Naive thymus-derived CD8-positive, alpha-beta T cell (primary cell): ENCODE measurements at regions not wholly inside any gene's neighbourhood (a gene's known extent, or its start where the extent isn't known, plus 50 kb on each side); places are given as distances from the start of the nearest gene placed in this dataset.
"Not testable (repeated sequence)": the region's sequence is repeated elsewhere in the genome, so short reads cannot be mapped to it uniquely, and the experiment has no call there.

ENCODE experiments used
- ATAC-seq, 2 donors: fragments of 150-1000 bp; cut with Tn5 transposase in 1 of 2; sonication (Bioruptor Pico), chemical (Tn5 transposase) in 1 of 2; 1 replicate in 1 of 2; 2 replicates in 1 of 2; pipeline ENCODE4 v1.10.0; 2021; ENCODE audit warnings: mild to moderate bottlenecking in 2 of 2, moderate library complexity in 2 of 2
- POLR2A ChIA-PET: fragments of 350-600 bp; sonication (Branson Sonifier 250); formaldehyde crosslinking; loops from one replicate; lab custom pipeline; 2021; ENCODE audit warnings: antibody characterized with exemption; lab: Charles Lee
- DNase-seq, 10 donors: peaks; one replicate each; pipeline versions ENCODE4 v3.0.0 to v3.0.0-alpha.2; 2020 to 2022
- H3K27ac Mint-ChIP-seq, 10 donors: one replicate each; pipeline ENCODE4 v1.8.0; 2020 to 2022; ENCODE audit warnings: mild to moderate bottlenecking in 10 of 10, mixed read lengths in 10 of 10, moderate library complexity in 4 of 10, inconsistent platforms in 1 of 10
- H3K27me3 Mint-ChIP-seq, 5 donors: one replicate each; pipeline ENCODE4 v1.8.0; 2021 to 2022; ENCODE audit warnings: mixed read lengths in 5 of 5
- H3K36me3 Mint-ChIP-seq, 3 donors: one replicate each; pipeline ENCODE4 v1.8.0; 2020 to 2022; ENCODE audit warnings: mixed read lengths in 3 of 3, mild to moderate bottlenecking in 2 of 3, inconsistent platforms in 1 of 3
- H3K4me1 Mint-ChIP-seq, 4 donors: one replicate each; pipeline ENCODE4 v1.8.0; 2021 to 2022; ENCODE audit warnings: mixed read lengths in 4 of 4
- H3K4me3 Mint-ChIP-seq, 10 donors: one replicate each; pipeline ENCODE4 v1.8.0; 2020 to 2022; ENCODE audit warnings: mild to moderate bottlenecking in 10 of 10, mixed read lengths in 10 of 10, moderate library complexity in 6 of 10, inconsistent platforms in 1 of 10
- H3K9me3 Mint-ChIP-seq, 9 donors: one replicate each; pipeline ENCODE4 v1.8.0; 2020 to 2022; ENCODE audit warnings: mixed read lengths in 9 of 9, mild to moderate bottlenecking in 3 of 9, inconsistent platforms in 1 of 9, moderate library complexity in 1 of 9

- no peak for DNase-seq
- H3K27me3 Mint-ChIP-seq = peaks cover 4 to 34% (median 14%) of the 10 kb centered on the region in 5 donors
- peak overlapping the region in 1 of 10 donors; percentile 46 for H3K4me3 Mint-ChIP-seq
- peaks cover 0 to 5% (median under 1%) of the 10 kb centered on the region in 4 donors for H3K4me1 Mint-ChIP-seq
- H3K9me3 Mint-ChIP-seq = no peaks in the 10 kb centered on the region
- H3K36me3 Mint-ChIP-seq = peaks cover 0 to 2% (median 0%) of the 10 kb centered on the region in 3 donors
- H3K27ac Mint-ChIP-seq = peak overlapping the region in 1 of 10 donors; percentile 79
- no peak for ATAC-seq
- POLR2A ChIA-PET = no interaction called here
Observed at GRCh38 chr13:21884965-21885567, 214.2 kb downstream of the FGF9 start.

GRCh38 chr13:21885714-21886224, 214.9 kb downstream of the FGF9 start:
- Mint-ChIP-seq H3K27me3 (peaks cover 4 to 29% (median 7%) of the 10 kb centered on the region in 5 donors), H3K9me3 (no peaks in the 10 kb centered on the region), H3K36me3 (no peaks in the 10 kb centered on the region), H3K4me3 (peak overlapping the region in 1 of 10 donors; percentile 11), H3K27ac (peak overlapping the region in 1 of 10 donors; percentile 79), H3K4me1 (peaks cover 0 to 5% (median under 1%) of the 10 kb centered on the region in 4 donors)
- POLR2A ChIA-PET = no interaction called here
- no peak for DNase-seq
- ATAC-seq = no peak

GRCh38 chr13:21889651-21890050, 218.8 kb downstream of the FGF9 start:
- Mint-ChIP-seq H3K4me3 (no peak overlapping the region), H3K27me3 (peaks cover 1 to 15% (median 6%) of the 10 kb centered on the region in 5 donors), H3K27ac (no peak overlapping the region), H3K4me1 (peaks cover 0 to 6% (median 0%) of the 10 kb centered on the region in 4 donors), H3K36me3 (no peaks in the 10 kb centered on the region), H3K9me3 (no peaks in the 10 kb centered on the region)
- ATAC-seq (no peak), DNase-seq (no peak)
- POLR2A ChIA-PET = no interaction called here

GRCh38 chr13:21890220-21890619, 219.3 kb downstream of the FGF9 start:
- DNase-seq, H3K36me3 Mint-ChIP-seq, ATAC-seq, H3K9me3 Mint-ChIP-seq, POLR2A ChIA-PET, H3K4me3 Mint-ChIP-seq, H3K27ac Mint-ChIP-seq: not testable (repeated sequence)
- Mint-ChIP-seq H3K4me1 (peaks cover 0 to 11% (median 2%) of the 10 kb centered on the region in 4 donors), H3K27me3 (peaks cover 3 to 13% (median 6%) of the 10 kb centered on the region in 5 donors)

GRCh38 chr13:21894091-21894490, 223.2 kb downstream of the FGF9 start:
- no peak for DNase-seq
- Mint-ChIP-seq H3K9me3 (no peaks in the 10 kb centered on the region), H3K36me3 (no peaks in the 10 kb centered on the region), H3K27me3 (peaks cover 0 to 4% (median 2%) of the 10 kb centered on the region in 5 donors), H3K4me3 (no peak overlapping the region), H3K27ac (peak overlapping the region in 1 of 10 donors; percentile 20), H3K4me1 (peaks cover 0 to 7% (median 2%) of the 10 kb centered on the region in 4 donors)
- POLR2A ChIA-PET = no interaction called here
- ATAC-seq = no peak

- peaks cover 0 to 7% (median 2%) of the 10 kb centered on the region in 4 donors for H3K4me1 Mint-ChIP-seq
- DNase-seq (no peak), ATAC-seq (no peak)
- no peak overlapping the region for H3K4me3 Mint-ChIP-seq
- no peaks in the 10 kb centered on the region for H3K36me3 Mint-ChIP-seq
- no peak overlapping the region for H3K27ac Mint-ChIP-seq
- no peaks in the 10 kb centered on the region for H3K9me3 Mint-ChIP-seq
- POLR2A ChIA-PET = no interaction called here
- peaks cover 0 to 4% (median 2%) of the 10 kb centered on the region in 5 donors for H3K27me3 Mint-ChIP-seq
Observed at GRCh38 chr13:21894703-21895699, 224.1 kb downstream of the FGF9 start.

GRCh38 chr13:21895779-21896178, 224.9 kb downstream of the FGF9 start:
- POLR2A ChIA-PET = no interaction called here
- Mint-ChIP-seq H3K27me3 (peaks cover 0 to 4% (median 2%) of the 10 kb centered on the region in 5 donors), H3K4me3 (no peak overlapping the region), H3K27ac (no peak overlapping the region), H3K9me3 (no peaks in the 10 kb centered on the region), H3K4me1 (peaks cover 0 to 7% (median 2%) of the 10 kb centered on the region in 4 donors), H3K36me3 (no peaks in the 10 kb centered on the region)
- no peak for DNase-seq
- no peak for ATAC-seq

GRCh38 chr13:21897161-21897560, 226.3 kb downstream of the FGF9 start:
- no peak for DNase-seq
- Mint-ChIP-seq H3K4me1 (peaks cover 0 to 7% (median 2%) of the 10 kb centered on the region in 4 donors), H3K27me3 (peaks cover 0 to 4% (median 2%) of the 10 kb centered on the region in 5 donors), H3K36me3 (no peaks in the 10 kb centered on the region), H3K27ac (no peak overlapping the region), H3K9me3 (no peaks in the 10 kb centered on the region), H3K4me3 (no peak overlapping the region)
- POLR2A ChIA-PET = no interaction called here
- no peak for ATAC-seq

GRCh38 chr13:21898459-21898858, 227.6 kb downstream of the FGF9 start:
- no peak overlapping the region for H3K27ac Mint-ChIP-seq
- no peaks in the 10 kb centered on the region for H3K9me3 Mint-ChIP-seq
- DNase-seq = no peak
- H3K4me1 Mint-ChIP-seq = peaks cover 0 to 7% (median 2%) of the 10 kb centered on the region in 4 donors
- no peak for ATAC-seq
- no peaks in the 10 kb centered on the region for H3K36me3 Mint-ChIP-seq
- peaks cover 0 to 4% (median 3%) of the 10 kb centered on the region in 5 donors for H3K27me3 Mint-ChIP-seq
- H3K4me3 Mint-ChIP-seq = no peak overlapping the region
- POLR2A ChIA-PET = no interaction called here

- peaks cover 0 to 4% (median 4%) of the 10 kb centered on the region in 5 donors for H3K27me3 Mint-ChIP-seq
- H3K4me3 Mint-ChIP-seq = no peak overlapping the region
- no peaks in the 10 kb centered on the region for H3K36me3 Mint-ChIP-seq
- POLR2A ChIA-PET = no interaction called here
- ATAC-seq = no peak
- H3K27ac Mint-ChIP-seq = peak overlapping the region in 1 of 10 donors; percentile 48
- H3K4me1 Mint-ChIP-seq = peaks cover 0 to 7% (median 2%) of the 10 kb centered on the region in 4 donors
- no peaks in the 10 kb centered on the region for H3K9me3 Mint-ChIP-seq
- no peak for DNase-seq
Observed at GRCh38 chr13:21898945-21899344, 228.1 kb downstream of the FGF9 start.

- DNase-seq = no peak
- POLR2A ChIA-PET = no interaction called here
- no peak for ATAC-seq
- Mint-ChIP-seq H3K27me3 (peaks cover 0 to 4% (median 1%) of the 10 kb centered on the region in 5 donors), H3K4me1 (no peaks in the 10 kb centered on the region), H3K36me3 (no peaks in the 10 kb centered on the region), H3K27ac (no peak overlapping the region), H3K4me3 (no peak overlapping the region), H3K9me3 (no peaks in the 10 kb centered on the region)
Observed at GRCh38 chr13:21901336-21901735, 230.5 kb downstream of the FGF9 start.

- Mint-ChIP-seq H3K9me3 (no peaks in the 10 kb centered on the region), H3K4me1 (no peaks in the 10 kb centered on the region), H3K27ac (peak overlapping the region in 1 of 10 donors; percentile 7), H3K4me3 (no peak overlapping the region), H3K27me3 (peaks cover 0 to 4% (median 1%) of the 10 kb centered on the region in 5 donors), H3K36me3 (no peaks in the 10 kb centered on the region)
- POLR2A ChIA-PET = no interaction called here
- DNase-seq = no peak
- ATAC-seq = no peak
Observed at GRCh38 chr13:21901811-21902708, 231.2 kb downstream of the FGF9 start.
